OCI-LY3 (cell line): ENCODE measurements at regions not wholly inside any gene's neighbourhood (a gene's known extent, or its start where the extent isn't known, plus 50 kb on each side); places are given as distances from the start of the nearest gene placed in this dataset.

Experiments
- EZH2phosphoT487 ChIP-seq: fragments of 200-600 bp; shearing (Covaris generic); IDR thresholded peaks from 2 replicates; pipeline ENCODE4 v1.6.1; 2018; ENCODE audit warnings: antibody characterized with exemption, mixed run types, low read depth
- TF ChIP-seq, protein P1 (sequence below): fragments of 200-600, 300-600 bp; sonication (generic); IDR thresholded peaks from 2 replicates; pipeline ENCODE4 v1.5.1; 2014; ENCODE audit warnings: antibody characterized with exemption, low read length, low read depth

DNA sequence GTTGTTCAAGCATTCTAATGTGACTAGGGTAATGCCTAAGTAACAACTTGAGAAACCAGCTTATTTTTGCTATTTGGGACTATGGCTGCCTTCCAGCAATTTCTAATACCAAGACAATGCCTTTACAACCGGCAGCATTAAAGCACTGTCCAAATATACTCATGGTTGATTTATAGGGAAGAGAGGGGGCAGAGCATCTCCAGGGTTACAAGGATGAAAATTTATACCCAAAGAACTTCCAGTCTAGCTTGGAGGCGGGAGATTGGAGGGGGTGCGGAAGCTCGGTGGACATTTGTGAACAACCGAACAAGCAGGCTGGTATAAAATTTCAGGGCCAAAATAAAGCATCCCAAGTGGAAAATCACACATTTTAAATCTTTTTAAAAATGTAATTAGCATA, 79.4 kb upstream of the FOXN2 start:
- TF ChIP-seq, protein P1, sequence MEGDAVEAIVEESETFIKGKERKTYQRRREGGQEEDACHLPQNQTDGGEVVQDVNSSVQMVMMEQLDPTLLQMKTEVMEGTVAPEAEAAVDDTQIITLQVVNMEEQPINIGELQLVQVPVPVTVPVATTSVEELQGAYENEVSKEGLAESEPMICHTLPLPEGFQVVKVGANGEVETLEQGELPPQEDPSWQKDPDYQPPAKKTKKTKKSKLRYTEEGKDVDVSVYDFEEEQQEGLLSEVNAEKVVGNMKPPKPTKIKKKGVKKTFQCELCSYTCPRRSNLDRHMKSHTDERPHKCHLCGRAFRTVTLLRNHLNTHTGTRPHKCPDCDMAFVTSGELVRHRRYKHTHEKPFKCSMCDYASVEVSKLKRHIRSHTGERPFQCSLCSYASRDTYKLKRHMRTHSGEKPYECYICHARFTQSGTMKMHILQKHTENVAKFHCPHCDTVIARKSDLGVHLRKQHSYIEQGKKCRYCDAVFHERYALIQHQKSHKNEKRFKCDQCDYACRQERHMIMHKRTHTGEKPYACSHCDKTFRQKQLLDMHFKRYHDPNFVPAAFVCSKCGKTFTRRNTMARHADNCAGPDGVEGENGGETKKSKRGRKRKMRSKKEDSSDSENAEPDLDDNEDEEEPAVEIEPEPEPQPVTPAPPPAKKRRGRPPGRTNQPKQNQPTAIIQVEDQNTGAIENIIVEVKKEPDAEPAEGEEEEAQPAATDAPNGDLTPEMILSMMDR: no peak
- no peak for TF ChIP-seq EZH2phosphoT487
